HL-60 (cell line): ENCODE measurements at regions not wholly inside any gene's neighbourhood (a gene's known extent, or its start where the extent isn't known, plus 50 kb on each side); places are given as distances from the start of the nearest gene placed in this dataset.

Experiments used
- CTCF ChIP-seq: IDR thresholded peaks from one replicate; pipeline ENCODE4 v1.5.1; 2011; ENCODE audit warnings: low read length, control low read depth, inconsistent platforms; ENCODE audit not compliant: insufficient read depth
- REST ChIP-seq: IDR thresholded peaks from 2 replicates; pipeline ENCODE4 v1.6.1; 2012; ENCODE audit warnings: low read depth; ENCODE audit not compliant: insufficient replicate concordance

GRCh38 chr4:165806613-165807012, 66.4 kb upstream of the TLL1 start:
- no peak for TF ChIP-seq CTCF
- TF ChIP-seq REST = no peak
